K562 (cell line): ENCODE measurements at regions not wholly inside any gene's neighbourhood (a gene's known extent, or its start where the extent isn't known, plus 50 kb on each side); places are given as distances from the start of the nearest gene placed in this dataset.

ENCODE experiments used
- ATAC-seq: fragments of 200-7000 bp; cut with Tn5 transposase; 3 replicates; pipeline ENCODE4 v1.9.1; 2020; ENCODE audit warnings: moderate library complexity
- BruUV-seq: library from RNA; stranded (reverse); fragments of 400-500 nt; replicated peaks from 2 replicates; lab custom pipeline; 2021; lab: Mats Ljungman, UMichigan
- CTCF ChIA-PET: fragments of 300-600 bp; formaldehyde crosslinking; extraction: SDS; loops from one replicate; lab custom pipeline; 2021; ENCODE audit warnings: low intra/inter-chr PET ratio; lab: Yijun Ruan, JAX
- POLR2A ChIA-PET: fragments of 300-600, 350-650 bp; sonication (Branson Sonifier 250); formaldehyde crosslinking; extraction: SDS; loops from one replicate; lab custom pipeline; 2021; ENCODE audit warnings: antibody characterized with exemption, inconsistent platforms; lab: Yijun Ruan, JAX
- DNase-seq, 4 experiments: peaks; one replicate each; pipeline versions ENCODE4 v3.0.0 to v3.0.0-alpha.2; 2011 to 2018; ENCODE audit warnings: low spot score in 3 of 4, mixed read lengths in 3 of 4; ENCODE audit errors: extremely low read depth in 1 of 4
- FAIRE-seq: peaks from 2 replicates; lab custom pipeline; 2011; peaks lifted over from hg19 to GRCh38; lab: Jason Lieb, UNC
- H2AFZ ChIP-seq: 2 replicates; pipeline ENCODE4 v1.6.0; 2011; ENCODE audit warnings: low read depth, low read length, control low read depth, inconsistent platforms
- H3K27ac ChIP-seq: fragments of 200-600 bp; 3 replicates; pipeline ENCODE4 v1.8.0; 2011; ENCODE audit warnings: low read depth, mild to moderate bottlenecking, control low read depth, inconsistent platforms, low read length, moderate library complexity, mixed read lengths; ENCODE audit errors: extremely low read depth
- H3K27me3 ChIP-seq, 2 experiments: fragments of 300-600 bp in 1 of 2; 2 replicates in 1 of 2; 3 replicates in 1 of 2; pipeline versions ENCODE4 v1.6.0 to v1.8.0; 2011; ENCODE audit warnings: inconsistent platforms in 2 of 2, low read length in 2 of 2, mild to moderate bottlenecking in 1 of 2, mixed read lengths in 1 of 2, moderate library complexity in 1 of 2; ENCODE audit not compliant: control insufficient read depth in 2 of 2, insufficient read depth in 2 of 2
- H3K36me3 ChIP-seq: fragments of 300-600 bp; 3 replicates; pipeline ENCODE4 v1.8.0; 2011; ENCODE audit warnings: mild to moderate bottlenecking, low read length, inconsistent platforms; ENCODE audit not compliant: control insufficient read depth, insufficient read depth
- H3K4me1 ChIP-seq, 2 experiments: fragments of 200-600 bp in 1 of 2; replicated peaks in 1 of 2; 2 replicates in 1 of 2; 3 replicates in 1 of 2; pipeline versions ENCODE4 v1.5.1 to v1.8.0; 2011; ENCODE audit warnings: inconsistent platforms in 2 of 2, low read length in 2 of 2, mild to moderate bottlenecking in 1 of 2, mixed read lengths in 1 of 2, moderate library complexity in 1 of 2; ENCODE audit not compliant: control insufficient read depth in 2 of 2, insufficient read depth in 2 of 2
- H3K4me2 ChIP-seq: 2 replicates; pipeline ENCODE4 v1.6.1; 2011; ENCODE audit warnings: low read length, control low read depth, inconsistent platforms, mixed read lengths; ENCODE audit not compliant: insufficient read depth
- H3K4me3 ChIP-seq: fragments of 200-600 bp; sonication (generic), shearing (Covaris generic); 2 replicates; pipeline ENCODE4 v1.5.1; 2016; ENCODE audit warnings: control low read depth, inconsistent platforms
- H3K79me2 ChIP-seq: fragments of 200-600 bp; 3 replicates; pipeline ENCODE4 v1.8.0; 2011; ENCODE audit warnings: low read length, inconsistent platforms; ENCODE audit not compliant: control insufficient read depth, insufficient read depth
- H3K9ac ChIP-seq, 2 experiments: 2 replicates each; pipeline versions ENCODE4 v1.6.0 to v1.6.1; 2011; ENCODE audit warnings: low read depth in 2 of 2, low read length in 2 of 2, control low read depth in 1 of 2, inconsistent platforms in 1 of 2, mild to moderate bottlenecking in 1 of 2, mixed read lengths in 1 of 2; ENCODE audit not compliant: insufficient read depth in 1 of 2
- H3K9me1 ChIP-seq: one replicate; pipeline ENCODE4 v1.6.0; 2011; ENCODE audit warnings: inconsistent platforms, mild to moderate bottlenecking, low read length, moderate library complexity; ENCODE audit not compliant: control insufficient read depth, insufficient read depth
- H3K9me3 ChIP-seq: replicated peaks from 2 replicates; pipeline ENCODE4 v1.5.1; 2011; ENCODE audit warnings: low read depth, low read length, inconsistent platforms; ENCODE audit not compliant: control insufficient read depth, insufficient read depth
- H4K20me1 ChIP-seq: replicated peaks from 2 replicates; pipeline ENCODE4 v1.6.1; 2011; ENCODE audit warnings: low read length, inconsistent platforms, mixed read lengths; ENCODE audit not compliant: control insufficient read depth, insufficient read depth
- CREB3 ChIP-seq: fragments of 450-650 bp; conservative IDR thresholded peaks from 2 replicates; pipeline ENCODE4 v1.6.1; 2016; ENCODE audit warnings: missing genetic modification characterization, low read depth, mild to moderate bottlenecking, missing compliant biosample characterization, moderate library complexity
- CSDE1 ChIP-seq, 2 experiments: fragments of 450-650 bp; IDR thresholded peaks; 2 replicates each; pipeline ENCODE4 v1.6.1; 2016; ENCODE audit warnings: mild to moderate bottlenecking in 1 of 2
- CTBP1 ChIP-seq: fragments of 450-650 bp; IDR thresholded peaks from 2 replicates; pipeline ENCODE4 v1.6.1; 2016; ENCODE audit warnings: borderline replicate concordance
- FOXA3 ChIP-seq, 2 experiments: fragments of 450-650 bp in 1 of 2; sonication (generic) in 1 of 2; formaldehyde crosslinking; IDR thresholded peaks in 1 of 2; conservative IDR thresholded peaks in 1 of 2; 2 replicates each; pipeline versions ENCODE4 v1.4.0 to v1.8.0; 2020 to 2022; ENCODE audit warnings: mild to moderate bottlenecking in 2 of 2, missing genetic modification reagents in 1 of 2
- HBP1 ChIP-seq: fragments of 450-650 bp; formaldehyde crosslinking; IDR thresholded peaks from 2 replicates; pipeline ENCODE4 v1.4.0; 2022; ENCODE audit warnings: missing genetic modification characterization
- NFYB ChIP-seq: IDR thresholded peaks from 2 replicates; pipeline ENCODE4 v1.6.1; 2011; ENCODE audit warnings: mild to moderate bottlenecking, moderate library complexity; ENCODE audit not compliant: insufficient read length; ENCODE audit errors: extremely low read depth
- NRF1 ChIP-seq, 2 experiments: fragments of 450-650 bp; IDR thresholded peaks in 1 of 2; conservative IDR thresholded peaks in 1 of 2; 2 replicates each; pipeline ENCODE4 v1.6.1; 2014; ENCODE audit warnings: mild to moderate bottlenecking in 2 of 2
- PHB2 ChIP-seq: fragments of 450-650 bp; IDR thresholded peaks from 2 replicates; pipeline ENCODE4 v1.6.1; 2017; ENCODE audit warnings: low read depth
- SRSF7 ChIP-seq: fragments of 200-400 bp; formaldehyde crosslinking; optimal IDR thresholded peaks from 2 replicates; pipeline ENCODE3; 2017; ENCODE audit warnings: mild to moderate bottlenecking, low read depth, low read length
- ZBTB2 ChIP-seq: fragments of 450-650 bp; IDR thresholded peaks from 2 replicates; pipeline ENCODE4 v1.6.1; 2016; ENCODE audit warnings: antibody characterized with exemption
- ZBTB9 ChIP-seq: fragments of 450-650 bp; formaldehyde crosslinking; IDR thresholded peaks from 2 replicates; pipeline ENCODE4 v1.4.0; 2020; ENCODE audit warnings: mild to moderate bottlenecking, moderate library complexity
- ZNF133 ChIP-seq: fragments of 250-450 bp; sonication (Bioruptor Pico); IDR thresholded peaks from 2 replicates; pipeline ENCODE4 v1.4.0; 2020; ENCODE audit warnings: mild to moderate bottlenecking
- ZNF174 ChIP-seq: fragments of 250-450 bp; sonication (Bioruptor Pico); IDR thresholded peaks from 2 replicates; pipeline ENCODE4 v1.4.0; 2020; ENCODE audit warnings: mild to moderate bottlenecking
- ZNF384 ChIP-seq: IDR thresholded peaks from 2 replicates; pipeline ENCODE4 v1.6.1; 2012; ENCODE audit warnings: low read depth, low read length, improper control_type of control experiment
- ZNF551 ChIP-seq: fragments of 250-450 bp; sonication (Bioruptor Pico); IDR thresholded peaks from 2 replicates; pipeline ENCODE4 v1.5.0; 2021; ENCODE audit warnings: mild to moderate bottlenecking, moderate library complexity
- WGBS: fragments of 100-300 bp; shearing (Covaris generic); methylation state at CpG from one replicate; pipeline ENCODE4 v1.1.6; 2016; ENCODE audit warnings: low coverage, mixed read lengths; ENCODE audit not compliant: insufficient coverage; ENCODE audit errors: missing lambda C conversion rate; 5-methylcytosine and 5-hydroxymethylcytosine counted together
- in situ Hi-C: fragments of 300-500 bp; cut with MboI; formaldehyde crosslinking; loops from 4 replicates; pipeline ENCODE4 v1.15.0; 2018; ENCODE audit warnings: inconsistent platforms, mixed read lengths
- intact Hi-C: fragments of 100-400 bp; cut with micrococcal nuclease; formaldehyde crosslinking; loops from 2 replicates; pipeline ENCODE4 v1.14.2; 2022

- BruUV-seq: no TSS peak
- Histone ChIP-seq H3K4me1 (no peaks in the 10 kb centered on the region), H3K4me2 (no peak overlapping the region), H3K9me1 (no peaks in the 10 kb centered on the region), H4K20me1 (no peaks in the 10 kb centered on the region), H3K9me3 (no peaks in the 10 kb centered on the region; the same call in 1 of the 2 replicates), H3K9ac (no peak overlapping the region), H3K36me3 (no peaks in the 10 kb centered on the region), H3K27ac (no peak overlapping the region), H3K27me3 (no peaks in the 10 kb centered on the region), H3K79me2 (no peaks in the 10 kb centered on the region), H2AFZ (no peak overlapping the region), H3K4me3 (no peak overlapping the region)
- ChIA-PET POLR2A (no interaction called here), CTCF (no interaction called here)
- intact Hi-C loops: no loop called here
- ATAC-seq: no peak
- WGBS: 0% methylated on average over 2 of the region's 2 CpGs
- in situ Hi-C loops: no loop called here
- no peak for DNase-seq
- FAIRE-seq: no peak
- TF ChIP-seq PHB2 (no peak), CTBP1 (no peak), ZNF384 (no peak), SRSF7 (no peak), ZNF133 (CRISPR knock-in tag) (no peak), NRF1 (conservative IDR thresholded peaks at IDR 0.05 in 1 of 2, IDR thresholded peaks at IDR 0.05 in 1 of 2) (no peak), CREB3 (tag) (no peak), ZBTB2 (no peak), HBP1 (CRISPR knock-in tag) (no peak), ZNF174 (CRISPR knock-in tag) (no peak), ZBTB9 (CRISPR knock-in tag) (no peak), ZNF551 (no peak), CSDE1 (IDR thresholded peaks at IDR 0.05) (no peak), NFYB (no peak), FOXA3 (CRISPR knock-in tag; conservative IDR thresholded peaks at IDR 0.05 in 1 of 2, IDR thresholded peaks at IDR 0.05 in 1 of 2) (no peak)
Observed at GRCh38 chr3:145170121-145170520, 990.9 kb downstream of the PLOD2 start.
